OCI-LY3 (cell line): ENCODE measurements at regions not wholly inside any gene's neighbourhood (a gene's known extent, or its start where the extent isn't known, plus 50 kb on each side); places are given as distances from the start of the nearest gene placed in this dataset.
"Not testable (repeated sequence)": the region's sequence is repeated elsewhere in the genome, so short reads cannot be mapped to it uniquely, and the experiment has no call there.

Source experiments
- CTCF ChIP-seq: fragments of 200-600, 300-600 bp; sonication (generic); IDR thresholded peaks from 2 replicates; pipeline ENCODE4 v1.5.1; 2014; ENCODE audit warnings: antibody characterized with exemption, low read length, low read depth
- EZH2phosphoT487 ChIP-seq: fragments of 200-600 bp; shearing (Covaris generic); IDR thresholded peaks from 2 replicates; pipeline ENCODE4 v1.6.1; 2018; ENCODE audit warnings: antibody characterized with exemption, mixed run types, low read depth

GRCh38 chr1:47664896-47665295 is 227.1 kb downstream of the FOXD2 start:
- TF ChIP-seq CTCF, EZH2phosphoT487: not testable (repeated sequence)
